PC-3 (cell line): ENCODE measurements at regions not wholly inside any gene's neighbourhood (a gene's known extent, or its start where the extent isn't known, plus 50 kb on each side); places are given as distances from the start of the nearest gene placed in this dataset.

Experiments
- CTCF ChIP-seq: fragments of 300-600 bp; sonication (generic); conservative IDR thresholded peaks from 2 replicates; pipeline ENCODE4 v1.5.1; 2017; ENCODE audit warnings: antibody characterized with exemption, low read depth, mild to moderate bottlenecking, low read length
- EZH2 ChIP-seq: fragments of 300-600 bp; sonication (generic); IDR thresholded peaks from one replicate; pipeline ENCODE4 v1.6.1; 2017; ENCODE audit warnings: antibody characterized with exemption, mild to moderate bottlenecking, low read length; ENCODE audit not compliant: unreplicated experiment
- EZH2phosphoT487 ChIP-seq: fragments of 300-600 bp; sonication (generic); IDR thresholded peaks from 2 replicates; pipeline ENCODE4 v1.6.1; 2018; ENCODE audit warnings: mild to moderate bottlenecking, antibody characterized with exemption, low read length, borderline replicate concordance

GRCh38 chr5:167248257-167248656 lies 1043.2 kb upstream of the WWC1 start:
- TF ChIP-seq CTCF, result no peak
- TF ChIP-seq EZH2, result no peak
- no peak for TF ChIP-seq EZH2phosphoT487
